ENCODE measurements at regions not wholly inside any gene's neighbourhood (a gene's known extent, or its start where the extent isn't known, plus 50 kb on each side); places are given as distances from the start of the nearest gene placed in this dataset.
A peak's percentile ranks its signal among the peaks of the same experiment; 100 is the strongest.

DNA sequence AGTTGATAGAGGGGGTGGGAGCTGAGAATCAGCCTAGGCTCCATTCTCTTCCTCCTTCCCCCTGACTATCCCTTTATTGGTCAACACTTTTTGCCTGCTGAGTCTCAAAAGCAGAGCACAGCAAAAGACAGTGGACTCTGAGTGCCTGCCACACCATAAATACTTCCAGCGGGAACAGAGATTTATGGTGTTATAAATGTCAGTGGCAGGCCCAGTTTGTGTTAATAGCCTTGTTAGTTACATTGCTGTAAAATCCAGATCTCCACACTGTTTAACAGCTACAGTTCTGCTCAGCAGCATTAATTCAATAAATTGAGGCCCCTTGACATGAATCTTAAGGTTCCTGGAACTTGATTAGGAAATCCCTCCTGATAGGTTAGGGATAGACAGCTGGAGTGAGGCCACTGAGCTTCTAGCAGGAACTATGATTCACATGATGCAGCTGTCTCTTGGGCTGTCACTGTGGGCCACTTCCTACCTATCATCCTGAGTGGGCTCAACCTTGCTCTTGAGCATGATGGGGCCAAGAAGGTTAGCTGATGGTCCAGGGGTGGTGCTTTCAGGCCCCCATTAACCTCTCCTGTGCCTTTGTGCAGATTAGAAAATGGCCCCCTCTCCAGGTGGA, 295.2 kb upstream of the SRRM4 start:
- DNase-seq (ENCODE audit: low read depth in 2 of 3, low spot score in 2 of 3) = no peak

DNA sequence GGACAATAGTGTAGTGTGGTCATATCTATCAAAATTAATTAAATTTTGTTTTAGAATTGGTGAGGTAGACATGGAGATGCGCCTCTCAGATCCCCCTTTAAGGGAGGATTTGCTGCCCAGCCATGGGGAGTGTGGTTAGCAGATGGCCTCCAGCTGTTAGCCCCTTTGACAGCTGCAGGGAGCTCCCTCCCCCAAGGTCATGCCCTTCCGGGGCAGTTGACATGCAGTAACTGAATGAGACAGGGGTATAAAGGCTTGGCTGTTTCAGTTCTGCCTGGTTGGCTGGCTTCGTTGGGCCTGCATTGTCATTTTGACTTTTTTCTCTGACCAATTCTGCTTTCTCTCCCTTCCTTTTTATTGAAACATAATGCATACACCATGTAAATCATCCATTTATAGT, 291.5 kb upstream of the SRRM4 start:
- DNase-seq (ENCODE audit: low read depth in 2 of 3, low spot score in 2 of 3) = no peak

DNA sequence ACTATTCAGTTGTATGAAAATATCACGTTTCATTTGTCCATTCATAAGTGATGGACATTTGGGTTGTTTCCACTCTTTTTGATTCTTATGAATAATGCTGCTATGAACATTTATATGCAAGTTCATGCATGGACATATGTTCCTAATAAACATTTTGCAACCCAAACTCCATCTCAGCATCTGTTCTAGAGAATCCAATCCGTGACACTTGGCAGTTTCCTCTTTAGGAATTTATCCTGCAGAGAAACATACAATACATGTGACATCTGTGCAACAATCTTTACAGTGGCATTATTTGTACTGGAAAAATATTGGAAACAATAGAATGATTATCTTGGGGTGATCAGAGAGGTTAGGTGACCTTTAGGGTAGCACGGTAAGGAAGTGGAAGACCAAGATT, 290.8 kb upstream of the SRRM4 start:
- DNase-seq (ENCODE audit: low read depth in 2 of 3, low spot score in 2 of 3) = no peak

DNA sequence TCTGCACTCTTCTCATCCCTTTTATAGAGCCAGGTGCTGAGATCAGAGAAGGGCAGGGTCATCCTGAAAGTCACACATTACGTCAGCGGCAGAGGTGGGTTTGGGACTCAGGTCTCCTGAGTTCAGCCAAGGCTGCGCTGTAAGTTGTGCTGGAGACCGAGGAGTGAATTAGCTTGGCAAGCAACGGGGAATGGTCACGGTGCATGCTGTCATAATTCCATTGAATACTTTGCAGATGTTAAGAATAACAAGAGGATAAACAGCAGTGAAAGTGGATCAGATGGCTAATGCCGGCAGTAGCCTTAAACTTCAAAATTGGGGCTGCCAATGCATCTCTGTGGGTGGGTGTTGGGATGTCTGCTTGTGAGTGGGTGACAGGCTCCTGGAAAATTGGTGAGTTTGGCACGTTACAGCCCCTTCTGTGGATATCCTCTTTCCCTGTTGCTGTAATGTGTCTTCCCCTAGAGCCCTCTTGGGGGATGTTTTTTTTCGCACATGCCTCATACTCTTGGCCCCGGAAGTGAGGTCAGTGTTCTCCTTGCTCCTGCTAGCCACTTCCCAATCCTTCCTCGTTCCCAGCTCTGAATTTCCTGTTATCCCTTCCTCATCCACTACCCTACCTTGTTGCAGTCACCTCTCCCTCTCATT, 287.1 kb upstream of the SRRM4 start:
- DNase-seq (ENCODE audit: low read depth in 2 of 3, low spot score in 2 of 3) = no peak

DNA sequence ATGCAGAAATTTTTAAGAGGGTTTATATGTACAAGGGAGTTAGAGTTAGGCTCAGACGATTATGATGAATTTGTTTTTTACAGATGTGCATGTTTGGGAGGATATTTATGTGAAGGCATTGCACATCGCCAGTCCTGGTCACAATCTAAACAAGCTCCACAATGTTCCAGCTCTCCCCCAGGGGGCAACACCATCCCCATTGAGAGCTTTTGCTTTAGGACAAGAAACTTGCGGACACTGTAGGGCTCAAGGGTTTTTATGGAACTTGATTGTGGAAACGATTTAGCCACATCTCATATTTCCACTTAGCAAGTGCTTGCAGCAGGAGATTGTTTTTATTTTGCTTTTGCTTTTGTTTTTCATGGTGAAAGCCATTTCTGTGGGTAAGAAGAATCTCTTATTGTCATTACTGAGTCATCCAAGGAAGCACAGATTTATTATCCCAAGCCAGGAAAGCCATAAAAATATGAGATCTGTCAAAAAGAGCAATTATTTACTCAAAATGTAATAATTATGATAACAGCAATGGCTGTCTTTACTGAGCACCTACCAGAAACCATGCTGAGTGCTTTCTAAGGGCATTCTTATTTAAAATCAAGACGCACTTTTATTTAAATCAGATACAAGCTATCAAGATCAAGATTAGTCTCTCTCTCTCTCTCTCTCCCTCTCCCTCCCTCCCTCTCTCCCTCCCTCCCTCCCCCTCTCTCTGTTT, 276.7 kb upstream of the SRRM4 start:
- no peak for DNase-seq (ENCODE audit: low read depth in 2 of 3, low spot score in 2 of 3)

DNA sequence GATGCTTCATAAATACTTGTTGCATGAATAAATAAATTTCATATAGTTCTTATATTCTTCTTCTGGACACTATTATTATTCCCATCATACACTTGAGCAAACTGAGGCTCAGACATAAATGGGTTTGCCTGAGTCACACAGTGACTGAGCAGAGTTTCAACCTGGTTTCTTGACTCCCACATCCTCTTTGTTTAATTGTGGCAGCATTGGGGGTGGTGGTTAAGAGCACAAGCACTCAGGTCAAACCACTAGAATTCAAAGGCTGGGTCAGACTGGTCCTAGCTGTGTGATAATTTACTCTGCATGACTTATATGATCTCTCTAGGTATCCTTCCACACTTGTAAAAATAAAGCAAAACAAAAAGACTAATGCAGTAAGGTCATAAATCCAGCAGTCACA, 274.9 kb upstream of the SRRM4 start:
- DNase-seq (ENCODE audit: low read depth in 2 of 3, low spot score in 2 of 3) = no peak

DNA sequence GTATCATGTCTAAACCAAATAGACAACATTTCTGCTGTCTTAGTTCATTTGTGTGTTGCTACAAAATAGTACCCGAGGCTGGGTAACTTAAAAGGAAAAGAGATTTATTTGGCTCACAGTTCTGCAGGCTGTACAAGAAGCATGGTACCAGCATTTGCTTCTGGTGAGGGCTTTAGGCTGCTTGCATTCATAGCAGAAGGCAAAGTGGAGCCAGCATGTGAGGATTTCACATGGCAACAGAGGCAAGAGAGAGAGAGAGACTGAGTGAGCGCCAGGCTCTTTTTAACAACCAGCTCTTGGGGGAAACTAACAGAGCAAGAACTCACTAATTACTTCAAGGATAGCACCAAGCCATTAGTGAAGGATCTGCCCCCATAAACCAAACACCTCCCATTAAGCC, 271.4 kb upstream of the SRRM4 start:
- no peak for DNase-seq (ENCODE audit: low read depth in 2 of 3, low spot score in 2 of 3)

DNA sequence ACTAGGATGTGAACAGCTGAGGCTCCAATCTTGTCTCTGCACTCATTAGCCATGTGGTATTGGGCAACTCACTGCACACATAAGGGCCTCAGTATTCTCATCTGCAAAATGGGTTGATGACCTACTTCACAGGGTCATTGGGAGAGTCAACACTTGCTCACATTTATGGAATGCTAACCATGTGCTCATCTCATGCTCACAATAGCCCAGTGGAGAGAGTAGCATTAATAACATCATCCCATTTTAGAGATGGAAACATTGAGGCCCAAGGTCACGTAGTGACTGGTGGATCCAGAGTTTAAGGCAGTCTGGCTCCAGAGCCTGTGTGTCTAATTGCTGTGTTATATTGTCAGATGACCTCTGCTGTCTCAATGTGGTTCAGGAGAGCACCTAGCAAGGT, 270.2 kb upstream of the SRRM4 start:
- DNase-seq (ENCODE audit: low read depth in 2 of 3, low spot score in 2 of 3) = no peak

DNA sequence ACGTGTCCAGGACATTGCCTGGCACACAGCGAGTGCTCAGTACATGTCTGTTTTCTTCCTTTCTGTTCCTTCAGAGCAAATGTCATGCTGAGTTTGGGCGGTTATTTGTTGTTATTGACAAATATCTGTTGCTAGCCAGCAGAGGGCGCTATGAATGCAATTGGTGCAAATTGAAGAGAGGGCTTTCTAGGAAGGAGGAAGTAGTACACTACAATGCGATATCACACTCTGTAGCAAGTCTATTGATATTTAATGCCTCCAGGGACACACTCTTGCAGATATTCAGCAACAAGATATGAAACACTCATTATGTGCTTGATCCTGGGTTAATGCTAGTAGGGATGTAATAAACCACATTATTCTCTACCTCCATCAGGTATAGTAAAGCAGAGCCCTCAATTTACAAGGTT, 267.3 kb upstream of the SRRM4 start:
- peak in 2 of 3 donors; percentile 11 to 21 for DNase-seq (ENCODE audit: low read depth in 2 of 3, low spot score in 2 of 3)

DNA sequence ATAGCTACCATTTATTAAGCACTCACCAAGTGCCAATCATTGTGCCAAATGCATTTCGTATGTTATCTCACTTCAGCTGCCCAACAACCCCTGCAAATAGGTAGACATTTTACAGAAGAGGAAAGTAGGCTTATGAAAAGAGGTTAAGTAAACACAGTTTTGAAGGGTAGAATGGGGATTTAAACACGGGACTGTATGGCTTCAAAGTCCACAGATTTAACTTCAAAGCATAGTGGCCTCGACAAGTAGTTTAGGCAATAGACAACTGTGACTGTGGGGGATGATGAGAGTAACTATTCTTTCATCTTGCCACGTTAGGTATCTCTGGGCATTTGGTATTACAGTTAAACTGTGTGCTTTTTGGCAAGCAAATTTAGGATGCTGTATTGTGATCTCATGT, 266.8 kb upstream of the SRRM4 start:
- no peak for DNase-seq (ENCODE audit: low read depth in 2 of 3, low spot score in 2 of 3)

DNA sequence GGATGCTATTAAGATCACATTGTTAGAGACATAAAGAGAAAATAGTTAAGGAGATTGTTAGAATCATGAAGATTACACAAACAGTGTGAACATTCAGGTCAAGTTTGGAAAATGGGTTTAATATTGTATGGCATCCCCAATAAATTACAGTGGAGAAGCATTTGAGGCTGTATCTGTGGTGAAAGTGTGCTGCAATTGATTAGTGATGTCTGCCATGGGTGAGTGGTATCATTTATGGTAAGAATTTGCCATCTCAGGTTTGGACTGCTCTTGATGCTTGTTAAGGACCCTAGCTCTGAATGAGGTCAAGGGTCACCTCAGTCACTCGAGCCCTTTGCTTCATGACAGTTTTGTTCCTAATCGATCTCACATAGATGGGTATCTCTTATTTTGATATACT, 265.7 kb upstream of the SRRM4 start:
- no peak for DNase-seq (ENCODE audit: low read depth in 2 of 3, low spot score in 2 of 3)

DNA sequence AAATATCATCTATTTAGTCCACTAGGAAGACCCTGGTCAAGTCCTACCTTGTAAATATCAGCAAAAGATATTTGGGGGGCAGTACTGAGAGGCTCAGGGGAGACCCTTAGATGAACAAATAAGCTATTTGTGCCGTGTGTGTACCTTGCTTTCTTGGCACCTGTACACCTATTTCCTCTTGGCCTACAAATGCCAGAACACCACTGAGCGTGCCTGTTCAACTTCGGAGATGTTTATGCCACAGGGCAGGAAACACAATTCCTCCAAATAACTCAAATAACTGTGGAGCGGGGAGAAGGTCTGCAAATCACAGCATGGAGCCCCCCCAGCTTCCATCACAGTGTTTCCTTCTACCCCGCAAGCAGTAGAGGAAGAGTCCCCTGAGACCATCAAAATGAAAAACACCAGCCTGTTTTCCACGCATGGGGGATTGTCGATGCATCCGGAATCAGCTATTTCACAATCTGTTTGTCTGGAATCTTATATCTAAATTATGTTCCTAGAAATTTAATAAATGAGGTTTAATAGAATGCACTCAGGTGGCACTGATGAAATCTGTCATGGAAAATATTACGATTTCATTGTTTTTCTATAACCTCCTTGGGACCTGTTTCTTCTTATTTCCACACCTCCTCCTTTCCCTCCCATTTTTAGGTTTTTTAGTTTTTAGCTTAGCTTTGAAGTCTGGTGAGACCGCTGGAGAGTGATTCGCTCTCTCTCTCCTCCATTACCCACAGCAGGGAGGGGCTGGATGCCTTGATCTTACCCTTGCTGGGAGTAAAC, 254.0 kb upstream of the SRRM4 start:
- no peak for DNase-seq (ENCODE audit: low read depth in 2 of 3, low spot score in 2 of 3)

DNA sequence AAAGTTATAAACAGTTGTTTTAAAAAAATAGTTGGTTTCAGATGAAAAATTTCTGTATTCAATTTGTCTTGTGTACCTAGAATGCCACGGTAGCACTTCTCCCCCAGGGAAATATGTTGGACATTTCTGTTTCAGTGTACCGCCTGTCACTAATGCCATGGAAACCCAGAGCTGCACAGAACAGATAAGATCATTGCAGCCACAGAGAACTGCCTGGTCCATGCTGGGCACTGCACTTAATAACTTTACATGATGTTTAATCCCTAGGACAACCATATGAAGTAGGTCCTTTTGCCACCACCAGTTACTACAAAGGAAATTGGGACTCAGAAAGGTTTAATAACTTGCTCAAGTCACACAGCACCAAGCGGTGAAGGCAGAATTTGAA, 253.4 kb upstream of the SRRM4 start:
- DNase-seq (ENCODE audit: low read depth in 2 of 3, low spot score in 2 of 3) = no peak

DNA sequence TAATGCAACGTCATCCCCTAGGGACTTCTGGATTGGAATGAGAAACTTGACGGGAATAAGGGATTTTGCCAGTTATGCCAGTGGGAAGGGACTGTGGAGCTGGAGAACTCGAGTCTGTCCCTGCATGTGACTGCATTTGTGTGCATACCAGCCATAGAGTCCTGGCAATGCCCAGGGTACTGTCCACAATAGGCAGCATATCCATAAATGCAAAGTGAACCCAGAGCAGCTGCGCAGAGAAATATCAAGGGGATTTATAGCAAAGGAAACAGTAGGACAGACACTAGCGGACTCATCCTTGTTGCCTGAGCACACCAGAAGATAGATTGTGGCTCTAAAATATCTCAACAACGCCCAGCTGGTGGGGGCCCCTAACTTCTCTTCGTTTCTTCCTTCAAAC, 247.1 kb upstream of the SRRM4 start:
- DNase-seq (ENCODE audit: low read depth in 2 of 3, low spot score in 2 of 3) = no peak

DNA sequence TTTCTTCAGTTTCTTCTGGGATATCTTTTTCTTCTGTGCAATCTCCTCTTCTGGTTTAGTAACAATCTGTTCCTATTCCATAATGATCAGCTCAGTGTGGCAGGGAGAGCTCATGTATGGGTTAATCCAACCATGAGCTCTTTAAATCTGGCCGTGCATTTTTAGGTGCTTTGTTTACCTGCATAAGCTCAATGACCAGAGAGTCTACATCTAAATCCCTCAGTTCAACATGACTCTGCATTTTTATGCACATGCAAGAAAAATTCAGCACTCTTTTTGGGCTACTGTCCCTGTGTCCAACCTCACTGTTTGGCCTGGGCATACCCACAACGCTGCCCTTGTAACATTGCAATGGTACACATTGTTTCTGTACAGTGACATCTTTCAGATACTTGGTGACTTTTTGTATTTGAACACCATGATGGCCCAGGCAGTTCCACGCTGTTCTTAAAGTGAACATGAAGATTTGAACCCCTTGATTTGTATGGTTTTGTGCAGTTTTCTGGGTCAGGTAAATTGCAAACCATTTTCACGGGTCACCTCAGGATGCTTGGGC, 243.3 kb upstream of the SRRM4 start:
- DNase-seq (ENCODE audit: low read depth in 2 of 3, low spot score in 2 of 3) = no peak

DNA sequence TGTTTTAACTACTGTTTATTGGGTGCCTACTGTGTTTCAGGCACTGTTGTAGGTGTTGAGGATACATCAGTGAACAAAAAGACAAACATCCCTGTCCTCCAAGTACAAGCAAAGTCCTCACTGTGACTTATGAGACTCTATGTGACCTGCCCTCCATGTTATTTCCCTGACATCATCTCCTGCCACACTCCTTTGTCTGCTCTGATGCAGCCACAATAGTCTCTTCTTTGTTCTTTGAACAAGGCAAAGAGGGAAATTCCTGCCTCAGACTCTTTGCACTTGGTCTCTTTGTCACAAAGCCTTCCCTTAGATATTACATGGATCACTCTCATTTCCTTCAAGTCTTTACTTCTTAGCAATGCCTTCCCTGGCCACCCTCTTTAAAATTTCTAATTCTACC, 240.1 kb upstream of the SRRM4 start:
- no peak for DNase-seq (ENCODE audit: low read depth in 2 of 3, low spot score in 2 of 3)

DNA sequence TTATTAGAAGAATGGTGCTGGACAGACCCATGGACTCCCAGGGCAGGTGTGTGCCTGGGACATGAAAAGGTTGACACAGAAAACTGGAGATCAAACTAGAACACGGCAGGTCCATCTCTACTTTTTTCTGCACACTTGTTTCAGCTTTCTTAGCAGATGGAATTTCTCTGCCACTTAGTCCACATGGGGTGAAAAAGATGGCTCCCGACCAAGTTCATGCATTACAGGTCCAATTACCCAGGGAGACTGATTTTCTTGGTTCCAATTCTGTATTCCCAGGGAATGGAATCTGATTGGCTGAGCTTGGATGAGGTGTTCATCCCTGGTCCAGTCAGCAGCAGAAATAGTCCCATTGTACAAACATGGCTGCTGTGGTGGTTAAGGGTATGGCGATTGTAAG, 238.9 kb upstream of the SRRM4 start:
- no peak for DNase-seq (ENCODE audit: low read depth in 2 of 3, low spot score in 2 of 3)

DNA sequence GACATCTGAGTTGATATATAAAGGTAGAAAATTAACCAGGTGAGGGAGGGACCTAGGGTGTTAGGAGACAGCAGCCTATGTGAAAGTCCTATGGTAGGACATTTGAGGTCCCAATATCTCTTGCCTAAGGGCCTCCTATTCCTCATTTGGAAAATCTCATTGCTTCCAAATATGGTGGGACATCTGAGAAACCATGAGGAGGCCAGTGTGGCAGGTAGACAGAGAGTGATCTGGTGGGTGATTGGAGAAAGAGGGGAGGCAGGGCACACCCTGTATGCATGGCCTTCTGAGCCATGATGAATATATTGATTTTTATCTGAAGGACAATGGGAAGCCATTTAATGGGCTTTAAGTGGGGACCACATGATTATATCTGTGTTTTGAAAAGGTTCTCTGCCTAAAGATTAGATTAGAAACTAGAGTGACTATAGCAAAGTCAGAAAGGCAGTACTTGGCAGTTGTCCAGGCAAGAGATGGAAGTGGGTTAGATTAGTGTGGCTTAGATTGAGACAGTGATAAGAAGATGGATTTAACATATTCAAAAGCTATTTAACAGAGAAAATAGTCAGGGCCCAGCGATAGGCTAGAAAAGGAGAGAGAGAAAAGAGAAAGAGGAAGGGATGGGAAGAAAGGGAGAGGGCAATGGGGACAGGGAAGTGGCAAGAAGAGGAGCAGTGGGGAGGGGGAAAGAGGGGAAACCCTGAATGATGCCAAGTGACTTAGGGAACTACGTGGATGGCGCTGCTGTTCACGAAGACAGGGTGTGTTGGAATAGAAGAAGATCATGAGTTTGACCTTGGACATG, 237.2 kb upstream of the SRRM4 start:
- no peak for DNase-seq (ENCODE audit: low read depth in 2 of 3, low spot score in 2 of 3)

DNA sequence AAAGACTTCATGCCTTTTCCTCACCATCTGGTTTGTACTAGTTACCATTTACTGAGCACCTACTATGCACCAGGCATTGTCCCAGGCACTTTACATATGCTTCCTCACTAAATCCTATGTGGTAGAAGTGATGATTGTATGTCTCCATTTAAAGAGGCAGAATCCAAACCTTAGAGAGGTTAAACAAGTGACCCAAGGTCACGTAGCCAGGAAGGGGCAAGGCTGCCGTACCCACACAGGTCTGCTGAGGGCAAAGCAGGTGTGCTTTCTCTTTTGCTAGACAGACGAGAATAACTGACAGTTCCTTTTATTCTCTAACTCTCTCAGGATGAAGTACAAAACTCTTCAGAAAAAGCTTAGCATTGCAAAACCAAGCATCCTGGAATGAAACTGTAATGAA, 235.2 kb upstream of the SRRM4 start:
- DNase-seq (ENCODE audit: low read depth in 2 of 3, low spot score in 2 of 3) = no peak

DNA sequence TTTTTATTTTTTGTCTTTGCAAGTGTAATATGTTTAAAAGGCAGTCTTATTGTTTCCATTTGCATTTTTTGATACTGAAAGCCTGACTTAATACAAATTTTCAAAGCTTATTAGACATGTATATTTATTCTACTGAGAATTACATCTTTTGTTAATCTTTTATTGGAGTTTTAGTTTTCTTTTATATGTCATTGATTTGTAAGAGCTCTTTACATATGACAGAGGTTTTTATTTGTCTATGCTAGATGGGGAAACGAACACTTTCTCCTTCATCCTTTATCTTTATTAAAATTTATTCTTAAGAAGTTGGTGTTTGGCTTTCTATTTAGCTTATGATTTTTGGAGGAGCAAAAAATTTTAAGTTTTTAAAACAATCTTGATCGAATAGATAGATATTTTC, 234.4 kb upstream of the SRRM4 start:
- no peak for DNase-seq (ENCODE audit: low read depth in 2 of 3, low spot score in 2 of 3)
